ENCODE measurements at regions not wholly inside any gene's neighbourhood (a gene's known extent, or its start where the extent isn't known, plus 50 kb on each side); places are given as distances from the start of the nearest gene placed in this dataset.
"Not testable (repeated sequence)": the region's sequence is repeated elsewhere in the genome, so short reads cannot be mapped to it uniquely, and the experiment has no call there.

DNA sequence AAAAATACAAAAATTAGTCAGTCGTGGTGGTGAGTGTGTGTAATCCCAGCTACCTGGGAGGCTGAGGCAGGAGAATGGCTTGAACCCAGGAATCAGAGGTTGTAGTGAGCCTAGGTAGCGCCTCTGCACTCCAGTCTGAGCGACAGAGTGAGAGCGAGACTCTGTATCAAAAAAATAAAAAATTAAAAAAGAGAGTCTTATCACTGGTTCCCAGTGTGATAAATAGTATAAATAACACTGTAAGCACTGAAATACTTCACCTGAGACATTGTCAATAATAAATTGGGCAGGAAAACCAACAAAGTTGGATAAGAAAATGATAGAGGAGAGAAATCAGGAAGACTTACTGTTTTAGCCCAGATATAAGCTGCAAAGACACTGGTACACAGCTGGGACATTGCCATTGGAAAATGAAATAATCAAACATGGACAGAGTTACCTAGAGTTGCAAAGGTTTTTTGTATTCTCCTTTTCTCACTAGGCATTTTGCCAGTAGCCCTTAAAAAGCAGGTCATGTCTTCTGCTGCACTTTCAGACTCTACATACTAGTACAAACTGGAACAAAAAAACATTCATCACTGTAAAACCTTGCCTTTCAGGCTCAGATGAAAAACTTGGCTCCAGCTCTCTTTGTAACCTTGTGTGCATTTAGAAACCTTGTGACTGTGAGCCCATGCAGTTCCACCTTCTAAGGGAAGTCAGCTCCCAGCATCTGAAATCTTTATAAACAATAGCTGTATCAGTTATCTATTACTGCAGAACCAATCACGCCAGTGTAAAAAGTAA, 55.0 kb upstream of the PPP1R2C start:
- Histone ChIP-seq H3K4me3 (ENCODE audit: low read length) (no peak overlapping the region), H3K27ac (ENCODE audit: low read depth, low read length) (no peak overlapping the region), H3K4me1 (ENCODE audit: control insufficient read depth, insufficient read depth, low read length) (no peaks in the 10 kb centered on the region), H3K36me3 (ENCODE audit: control insufficient read depth, insufficient read depth, low read length) (no peaks in the 10 kb centered on the region), H3K27me3 (ENCODE audit: control insufficient read depth, insufficient read depth, low read length) (no peaks in the 10 kb centered on the region), H3K9ac (ENCODE audit: low read length) (no peak overlapping the region)

DNA sequence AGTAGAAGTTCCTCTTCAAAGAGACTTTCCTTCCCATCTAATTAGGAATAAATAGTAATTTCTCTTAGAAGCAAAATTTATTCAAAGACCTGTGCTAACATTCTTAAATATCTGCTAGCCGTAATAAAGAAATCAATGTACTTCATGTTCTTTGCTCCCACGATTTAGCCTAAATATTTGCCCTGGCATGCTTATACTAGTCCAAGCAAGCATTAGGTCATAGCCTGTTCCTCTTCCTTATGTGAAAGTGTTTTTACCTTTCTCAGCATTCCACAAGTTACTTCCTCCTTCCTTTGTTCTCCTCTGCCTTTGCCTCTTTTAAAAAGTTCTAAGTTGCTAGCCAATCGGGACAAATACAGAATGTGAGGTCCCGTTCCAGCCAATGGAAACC, 55.6 kb upstream of the PPP1R2C start:
- not testable (repeated sequence) for H3K4me1 ChIP-seq (ENCODE audit: control insufficient read depth, insufficient read depth, low read length); H3K27me3 ChIP-seq (ENCODE audit: control insufficient read depth, insufficient read depth, low read length); H3K27ac ChIP-seq (ENCODE audit: low read depth, low read length); H3K36me3 ChIP-seq (ENCODE audit: control insufficient read depth, insufficient read depth, low read length); H3K4me3 ChIP-seq (ENCODE audit: low read length); H3K9ac ChIP-seq (ENCODE audit: low read length)

DNA sequence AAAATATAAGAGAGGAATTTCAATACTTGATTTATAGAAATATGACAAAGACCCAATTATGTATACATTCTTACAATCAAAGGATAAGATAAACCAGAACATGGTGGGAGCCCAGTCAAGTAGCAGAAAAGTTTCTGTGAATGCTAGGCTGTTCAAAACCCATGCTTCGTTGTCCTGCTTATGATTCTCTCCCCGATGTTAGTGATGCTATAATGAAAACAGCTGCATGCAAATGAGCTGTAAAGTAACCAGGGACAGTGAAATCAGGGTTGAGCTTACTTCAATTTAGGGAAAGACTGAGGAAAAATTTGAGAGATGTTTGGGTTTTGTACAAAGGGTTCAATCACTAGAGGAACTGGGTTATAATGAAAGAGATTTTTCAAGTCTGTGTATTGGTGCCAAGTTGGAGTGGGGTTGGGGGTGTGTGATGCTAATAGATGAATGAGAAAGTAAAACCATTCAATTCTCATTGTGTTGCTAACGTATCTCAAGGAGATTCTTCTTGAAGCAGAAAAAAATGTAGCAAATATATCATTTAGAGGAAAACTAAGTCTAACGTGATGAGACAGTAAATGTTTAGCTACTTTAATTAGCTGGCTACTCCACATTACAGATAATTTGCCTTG, 59.3 kb upstream of the PPP1R2C start:
- Histone ChIP-seq H3K27ac (ENCODE audit: low read depth, low read length) (no peak overlapping the region), H3K4me1 (ENCODE audit: control insufficient read depth, insufficient read depth, low read length) (no peaks in the 10 kb centered on the region), H3K9ac (ENCODE audit: low read length) (no peak overlapping the region), H3K36me3 (ENCODE audit: control insufficient read depth, insufficient read depth, low read length) (no peaks in the 10 kb centered on the region), H3K4me3 (ENCODE audit: low read length) (no peak overlapping the region), H3K27me3 (ENCODE audit: control insufficient read depth, insufficient read depth, low read length) (no peaks in the 10 kb centered on the region)

DNA sequence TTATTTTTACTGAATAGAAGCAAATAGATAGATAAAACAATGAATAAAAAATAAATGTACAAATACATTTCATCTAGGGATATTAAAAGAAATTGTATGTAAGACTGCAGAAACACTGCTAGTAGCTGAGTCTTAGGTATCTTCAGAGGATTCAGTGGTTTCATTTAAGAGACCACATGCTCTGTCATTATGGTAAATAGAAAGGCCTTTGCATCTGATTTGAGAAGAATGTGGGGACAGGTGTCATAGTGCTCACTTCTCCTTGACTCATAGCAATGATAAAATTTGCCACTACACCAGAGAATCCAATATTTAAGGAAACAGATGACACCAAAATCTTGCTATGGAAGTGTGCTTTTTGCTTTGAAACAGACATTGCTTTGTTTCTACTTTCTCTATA, 59.8 kb upstream of the PPP1R2C start:
- no peaks in the 10 kb centered on the region for H3K4me1 ChIP-seq (ENCODE audit: control insufficient read depth, insufficient read depth, low read length)
- H3K27ac ChIP-seq (ENCODE audit: low read depth, low read length), result no peak overlapping the region
- no peak overlapping the region for H3K4me3 ChIP-seq (ENCODE audit: low read length)
- H3K36me3 ChIP-seq (ENCODE audit: control insufficient read depth, insufficient read depth, low read length), result no peaks in the 10 kb centered on the region
- no peaks in the 10 kb centered on the region for H3K27me3 ChIP-seq (ENCODE audit: control insufficient read depth, insufficient read depth, low read length)
- H3K9ac ChIP-seq (ENCODE audit: low read length), result no peak overlapping the region

DNA sequence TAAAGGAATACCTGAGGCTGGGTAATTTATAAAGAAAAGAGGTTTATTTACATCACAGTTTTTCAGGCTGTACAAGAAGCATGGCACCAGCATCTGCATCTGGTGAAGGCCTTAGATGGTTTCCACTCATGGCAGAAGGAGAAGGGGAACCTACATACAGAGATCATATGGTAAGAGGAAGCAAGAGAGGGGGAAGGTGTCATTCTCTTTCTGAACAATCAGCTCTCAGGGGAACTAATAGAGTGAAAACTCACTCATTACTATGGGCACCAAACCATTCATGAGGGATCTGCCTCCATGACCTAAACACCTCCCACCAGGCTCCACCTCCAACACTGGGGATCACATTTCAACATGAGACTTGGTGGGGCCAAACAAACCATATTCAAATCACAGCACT, 61.7 kb upstream of the PPP1R2C start:
- no peaks in the 10 kb centered on the region for H3K27me3 ChIP-seq (ENCODE audit: control insufficient read depth, insufficient read depth, low read length)
- no peak overlapping the region for H3K9ac ChIP-seq (ENCODE audit: low read length)
- no peak overlapping the region for H3K4me3 ChIP-seq (ENCODE audit: low read length)
- no peak overlapping the region for H3K27ac ChIP-seq (ENCODE audit: low read depth, low read length)
- no peaks in the 10 kb centered on the region for H3K4me1 ChIP-seq (ENCODE audit: control insufficient read depth, insufficient read depth, low read length)
- no peaks in the 10 kb centered on the region for H3K36me3 ChIP-seq (ENCODE audit: control insufficient read depth, insufficient read depth, low read length)

DNA sequence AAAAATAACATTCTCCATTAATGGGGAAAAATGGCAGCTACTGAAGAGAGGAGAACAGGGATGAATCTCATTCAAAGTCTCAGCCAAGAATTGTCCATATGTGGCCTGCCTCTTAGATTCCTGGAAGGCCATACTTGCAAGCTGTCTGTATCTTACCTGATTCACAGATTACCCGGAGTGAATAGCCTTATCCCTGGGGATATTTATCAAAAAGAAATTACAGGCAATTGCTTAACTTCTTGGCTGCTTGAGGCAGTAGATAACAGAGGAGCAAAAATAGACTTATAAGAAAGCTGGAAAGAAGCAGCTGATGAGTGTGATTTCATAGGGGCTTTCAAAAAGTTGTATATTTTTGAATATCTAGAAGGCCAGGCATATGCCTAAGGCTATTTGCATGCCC, 68.8 kb upstream of the PPP1R2C start:
- no peak overlapping the region for H3K9ac ChIP-seq (ENCODE audit: low read length)

DNA sequence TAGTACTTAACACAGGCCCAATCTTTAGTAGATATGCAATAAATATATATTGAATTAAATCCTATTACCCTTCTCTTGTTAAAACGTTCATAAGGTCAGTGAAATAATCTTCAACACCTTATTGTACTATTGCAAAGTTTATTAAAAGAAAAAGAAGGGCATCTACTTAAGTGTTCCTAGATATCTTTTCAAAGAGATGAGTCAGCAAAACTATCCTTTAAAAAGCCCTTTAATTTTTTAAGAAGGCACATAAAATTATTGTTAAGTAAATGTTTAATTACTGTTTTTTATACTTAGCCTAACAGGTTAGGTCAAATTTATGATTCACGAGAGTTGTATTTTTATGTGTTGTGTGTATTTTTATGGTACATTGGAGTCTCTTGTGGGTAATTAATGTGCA, 77.3 kb upstream of the PPP1R2C start:
- Histone ChIP-seq H3K27ac (ENCODE audit: low read depth, low read length) (no peak overlapping the region), H3K4me1 (ENCODE audit: control insufficient read depth, insufficient read depth, low read length) (no peaks in the 10 kb centered on the region), H3K9ac (ENCODE audit: low read length) (no peak overlapping the region), H3K36me3 (ENCODE audit: control insufficient read depth, insufficient read depth, low read length) (no peaks in the 10 kb centered on the region), H3K4me3 (ENCODE audit: low read length) (no peak overlapping the region), H3K27me3 (ENCODE audit: control insufficient read depth, insufficient read depth, low read length) (no peaks in the 10 kb centered on the region)

More for the DNA sequence above, 68.8 kb upstream of the PPP1R2C start:
- no peak overlapping the region for H3K27ac ChIP-seq (ENCODE audit: low read depth, low read length)
- H3K4me3 ChIP-seq (ENCODE audit: low read length), result no peak overlapping the region
- no peaks in the 10 kb centered on the region for H3K4me1 ChIP-seq (ENCODE audit: control insufficient read depth, insufficient read depth, low read length)
- H3K36me3 ChIP-seq (ENCODE audit: control insufficient read depth, insufficient read depth, low read length), result no peaks in the 10 kb centered on the region
- no peaks in the 10 kb centered on the region for H3K27me3 ChIP-seq (ENCODE audit: control insufficient read depth, insufficient read depth, low read length)

DNA sequence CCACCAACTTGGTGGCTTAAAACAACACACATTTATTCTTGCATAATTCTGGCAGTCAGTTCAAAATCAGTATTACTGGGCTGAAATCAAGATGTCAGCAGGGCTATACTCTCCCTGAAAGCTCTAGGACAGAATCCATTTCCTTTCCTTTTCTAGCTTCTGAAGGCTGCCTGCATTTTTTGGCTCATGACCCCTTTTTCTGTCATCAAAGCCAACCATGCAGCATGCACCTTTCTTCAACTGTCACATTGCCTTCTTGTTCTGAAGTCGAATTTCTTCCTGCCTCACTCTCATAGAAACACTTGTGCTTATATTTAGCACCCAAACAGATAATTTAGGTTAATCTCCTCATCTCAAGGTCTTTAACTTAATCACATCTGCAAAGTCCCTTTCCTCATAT, 79.8 kb upstream of the PPP1R2C start:
- no peak overlapping the region for H3K4me3 ChIP-seq (ENCODE audit: low read length)
- no peaks in the 10 kb centered on the region for H3K36me3 ChIP-seq (ENCODE audit: control insufficient read depth, insufficient read depth, low read length)
- H3K9ac ChIP-seq (ENCODE audit: low read length), result no peak overlapping the region
- H3K27me3 ChIP-seq (ENCODE audit: control insufficient read depth, insufficient read depth, low read length), result no peaks in the 10 kb centered on the region
- H3K4me1 ChIP-seq (ENCODE audit: control insufficient read depth, insufficient read depth, low read length), result no peaks in the 10 kb centered on the region
- no peak overlapping the region for H3K27ac ChIP-seq (ENCODE audit: low read depth, low read length)

DNA sequence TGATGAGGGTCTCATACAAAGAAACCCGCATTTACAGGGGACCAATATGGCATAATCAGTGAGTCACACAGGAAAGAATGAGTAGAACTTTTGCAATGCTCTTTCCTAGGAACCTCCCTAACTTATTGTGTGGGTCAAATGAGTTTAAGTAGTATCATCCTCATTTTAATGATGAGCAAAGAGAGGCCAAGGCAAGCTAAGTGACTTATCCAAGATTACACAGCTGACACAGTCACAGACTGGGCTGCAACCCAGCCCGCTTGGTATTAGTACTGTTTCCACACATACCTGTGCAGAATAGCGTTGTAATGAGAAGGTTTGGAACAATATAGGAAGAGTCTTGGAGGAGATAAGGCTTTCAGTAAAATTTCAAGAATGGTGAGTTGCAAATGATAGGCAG, 91.0 kb upstream of the PPP1R2C start:
- no peaks in the 10 kb centered on the region for H3K27me3 ChIP-seq (ENCODE audit: control insufficient read depth, insufficient read depth, low read length)
- H3K4me3 ChIP-seq (ENCODE audit: low read length), result no peak overlapping the region
- no peaks in the 10 kb centered on the region for H3K4me1 ChIP-seq (ENCODE audit: control insufficient read depth, insufficient read depth, low read length)
- H3K36me3 ChIP-seq (ENCODE audit: control insufficient read depth, insufficient read depth, low read length), result no peaks in the 10 kb centered on the region
- H3K27ac ChIP-seq (ENCODE audit: low read depth, low read length), result no peak overlapping the region
- H3K9ac ChIP-seq (ENCODE audit: low read length), result no peak overlapping the region

DNA sequence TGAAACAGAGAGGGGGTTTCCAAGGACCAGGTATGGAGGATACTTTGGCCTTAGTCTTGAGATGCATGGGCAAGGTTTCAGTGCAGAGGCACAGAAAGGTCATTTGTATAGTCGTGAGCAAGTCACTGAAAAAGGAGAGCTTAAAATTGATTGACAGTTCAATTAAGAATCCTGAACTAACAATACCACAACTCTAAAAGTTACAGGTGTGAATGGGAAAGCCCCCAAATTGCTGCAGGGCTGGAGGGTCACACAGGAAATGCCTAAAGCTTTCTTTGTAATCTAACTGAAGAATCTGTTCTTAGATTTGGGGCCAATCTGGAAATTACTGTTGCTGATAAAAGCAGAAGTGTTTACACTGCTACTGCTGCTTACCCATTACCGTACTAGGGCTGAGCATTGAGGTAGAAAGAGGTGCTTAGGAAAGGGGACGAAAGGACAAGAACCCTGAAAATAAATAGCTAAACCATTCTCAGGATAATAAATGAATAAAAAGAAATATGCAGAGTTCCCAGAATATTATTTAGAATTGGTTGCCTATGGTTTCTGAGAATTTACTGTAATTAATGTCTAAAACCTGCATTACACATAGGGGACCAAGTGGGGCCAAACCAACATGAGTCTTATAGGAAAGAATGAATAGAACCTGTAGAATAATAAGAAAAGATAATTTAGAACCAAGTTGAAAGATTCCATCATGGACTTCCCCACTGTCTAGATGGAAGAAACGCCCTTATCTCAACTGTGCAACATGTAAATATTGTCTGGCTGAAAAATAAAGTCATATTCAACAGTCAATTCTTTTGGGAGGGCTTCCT, 91.9 kb upstream of the PPP1R2C start:
- no peaks in the 10 kb centered on the region for H3K4me1 ChIP-seq (ENCODE audit: control insufficient read depth, insufficient read depth, low read length)
- no peaks in the 10 kb centered on the region for H3K36me3 ChIP-seq (ENCODE audit: control insufficient read depth, insufficient read depth, low read length)
- no peak overlapping the region for H3K27ac ChIP-seq (ENCODE audit: low read depth, low read length)
- no peak overlapping the region for H3K4me3 ChIP-seq (ENCODE audit: low read length)
- H3K9ac ChIP-seq (ENCODE audit: low read length), result no peak overlapping the region
- no peaks in the 10 kb centered on the region for H3K27me3 ChIP-seq (ENCODE audit: control insufficient read depth, insufficient read depth, low read length)

DNA sequence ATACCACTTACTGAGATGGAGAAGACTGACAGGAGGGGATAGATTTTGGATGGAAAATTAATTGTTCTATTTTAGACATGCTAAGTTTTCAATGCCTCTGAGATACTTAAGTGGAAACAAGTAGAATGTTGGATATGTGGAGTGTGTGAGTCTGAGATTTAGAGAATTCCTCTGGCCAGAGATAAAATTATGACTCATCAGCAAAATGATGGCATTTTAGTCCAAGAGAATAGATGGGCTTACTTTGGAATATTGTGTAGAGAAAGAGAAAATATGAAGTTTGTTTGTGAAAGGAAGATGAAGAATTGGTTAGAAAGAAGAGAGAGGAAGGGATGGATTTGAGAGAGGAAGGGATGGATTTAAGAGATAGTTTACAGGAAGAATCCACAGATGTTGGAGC, 108.6 kb upstream of the PPP1R2C start:
- no peak overlapping the region for H3K9ac ChIP-seq (ENCODE audit: low read length)
- H3K36me3 ChIP-seq (ENCODE audit: control insufficient read depth, insufficient read depth, low read length), result no peaks in the 10 kb centered on the region
- H3K4me1 ChIP-seq (ENCODE audit: control insufficient read depth, insufficient read depth, low read length), result no peaks in the 10 kb centered on the region
- no peak overlapping the region for H3K27ac ChIP-seq (ENCODE audit: low read depth, low read length)
- no peak overlapping the region for H3K4me3 ChIP-seq (ENCODE audit: low read length)
- no peaks in the 10 kb centered on the region for H3K27me3 ChIP-seq (ENCODE audit: control insufficient read depth, insufficient read depth, low read length)

DNA sequence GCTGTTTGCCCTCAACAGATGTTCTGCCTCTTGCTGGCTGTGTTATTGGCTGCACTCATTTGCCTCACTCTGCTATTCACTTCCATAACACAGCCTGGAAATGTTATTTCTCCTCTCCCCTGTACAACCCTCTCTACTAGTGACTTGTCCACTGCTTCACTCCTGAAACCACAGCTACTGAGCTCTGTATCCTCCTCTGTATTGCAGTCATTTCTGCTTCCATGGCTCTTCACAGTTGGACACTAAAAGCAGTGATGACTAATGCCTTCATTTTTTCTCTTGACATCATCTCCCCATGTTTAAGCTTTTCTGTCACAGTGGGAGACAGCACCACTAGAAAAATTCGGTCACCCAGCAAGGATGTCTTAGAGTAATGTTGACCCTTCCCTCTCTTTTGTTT, 123.0 kb upstream of the PPP1R2C start:
- no peak overlapping the region for H3K4me3 ChIP-seq (ENCODE audit: low read length)
- no peaks in the 10 kb centered on the region for H3K4me1 ChIP-seq (ENCODE audit: control insufficient read depth, insufficient read depth, low read length)
- no peak overlapping the region for H3K9ac ChIP-seq (ENCODE audit: low read length)
- H3K36me3 ChIP-seq (ENCODE audit: control insufficient read depth, insufficient read depth, low read length), result no peaks in the 10 kb centered on the region
- no peak overlapping the region for H3K27ac ChIP-seq (ENCODE audit: low read depth, low read length)
- H3K27me3 ChIP-seq (ENCODE audit: control insufficient read depth, insufficient read depth, low read length), result no peaks in the 10 kb centered on the region
